HepG2 (cell line): ENCODE measurements at regions not wholly inside any gene's neighbourhood (a gene's known extent, or its start where the extent isn't known, plus 50 kb on each side); places are given as distances from the start of the nearest gene placed in this dataset.

ENCODE experiments used
- ATAC-seq: fragments of 200-7000 bp; cut with Tn5 transposase; 3 replicates; pipeline ENCODE4 v1.9.1; 2020; ENCODE audit warnings: mild to moderate bottlenecking, moderate library complexity
- BruUV-seq: library from RNA; stranded (reverse); fragments of 400-500 nt; replicated peaks from 2 replicates; lab custom pipeline; 2021; lab: Mats Ljungman, UMichigan
- CTCF ChIA-PET: fragments of 300-600 bp; formaldehyde crosslinking; extraction: SDS; loops from one replicate; lab custom pipeline; 2021; ENCODE audit warnings: low total read pairs, inconsistent platforms, low intra/inter-chr PET ratio; lab: Yijun Ruan, JAX
- POLR2A ChIA-PET: fragments of 350-600 bp; sonication (Branson Sonifier 250); formaldehyde crosslinking; loops from one replicate; lab custom pipeline; 2020; ENCODE audit warnings: antibody characterized with exemption, inconsistent platforms; lab: Yijun Ruan, JAX
- DNase-seq: peaks from one replicate; pipeline ENCODE4 v3.0.0-alpha.2; 2015; ENCODE audit warnings: low spot score
- FAIRE-seq: peaks from 3 replicates; lab custom pipeline; 2011; peaks lifted over from hg19 to GRCh38; lab: Jason Lieb, UNC
- H2AFZ ChIP-seq: one replicate; pipeline ENCODE4 v1.6.1; 2011; ENCODE audit warnings: low read length, inconsistent platforms
- H3K27ac ChIP-seq: fragments of 300-600 bp; 3 replicates; pipeline ENCODE4 v1.8.0; 2011; ENCODE audit warnings: mixed run types, mild to moderate bottlenecking, mixed read lengths, low read length, inconsistent platforms; ENCODE audit not compliant: insufficient read depth; ENCODE audit errors: extremely low read length
- H3K27me3 ChIP-seq, 2 experiments: fragments of 200-600 bp in 1 of 2; 2 replicates in 1 of 2; 3 replicates in 1 of 2; pipeline versions ENCODE4 v1.6.0 to v1.8.0; 2011; ENCODE audit warnings: low read length in 2 of 2, mild to moderate bottlenecking in 2 of 2, moderate library complexity in 2 of 2, inconsistent platforms in 1 of 2; ENCODE audit not compliant: insufficient read depth in 2 of 2, control insufficient read depth in 1 of 2
- H3K36me3 ChIP-seq, 2 experiments: fragments of 200-600 bp in 1 of 2; replicated peaks in 1 of 2; 2 replicates in 1 of 2; 3 replicates in 1 of 2; pipeline versions ENCODE4 v1.5.1 to v1.8.0; 2011; ENCODE audit warnings: low read length in 2 of 2, inconsistent platforms in 1 of 2; ENCODE audit not compliant: insufficient read depth in 2 of 2, control insufficient read depth in 1 of 2
- H3K4me1 ChIP-seq: 2 replicates; pipeline ENCODE4 v1.5.1; 2012; ENCODE audit warnings: low read length, inconsistent platforms; ENCODE audit not compliant: insufficient read depth
- H3K4me2 ChIP-seq: 2 replicates; pipeline ENCODE4 v1.6.0; 2011; ENCODE audit warnings: low read depth, low read length, inconsistent platforms
- H3K4me3 ChIP-seq, 3 experiments: fragments of 200-600 bp in 1 of 3; sonication (generic), shearing (Covaris generic) in 1 of 3; replicated peaks in 1 of 3; 2 replicates each; pipeline ENCODE4 v1.5.1; 2011 to 2016; ENCODE audit warnings: low read length in 3 of 3, inconsistent platforms in 2 of 3, low read depth in 2 of 3, mild to moderate bottlenecking in 2 of 3, control low read depth in 1 of 3, mixed read lengths in 1 of 3; ENCODE audit not compliant: insufficient read depth in 1 of 3
- H3K79me2 ChIP-seq: one replicate; pipeline ENCODE4 v1.6.1; 2011; ENCODE audit warnings: low read length, inconsistent platforms; ENCODE audit not compliant: insufficient read depth
- H3K9ac ChIP-seq: 2 replicates; pipeline ENCODE4 v1.6.0; 2011; ENCODE audit warnings: mild to moderate bottlenecking, low read depth, low read length, inconsistent platforms; ENCODE audit not compliant: insufficient read depth
- H3K9me3 ChIP-seq: 2 replicates; pipeline ENCODE4 v1.5.1; 2012; ENCODE audit warnings: mild to moderate bottlenecking, low read length
- H4K20me1 ChIP-seq: 2 replicates; pipeline ENCODE4 v1.6.0; 2011; ENCODE audit warnings: inconsistent platforms, mild to moderate bottlenecking, low read length, moderate library complexity; ENCODE audit not compliant: insufficient read depth
- CERS6 ChIP-seq: sonication (generic); formaldehyde crosslinking; IDR thresholded peaks from 2 replicates; pipeline ENCODE4 v1.5.0; 2020; ENCODE audit warnings: missing genetic modification reagents
- MIXL1 ChIP-seq: IDR thresholded peaks from 2 replicates; pipeline ENCODE4 v1.6.1; 2016
- MTA3 ChIP-seq: sonication (generic); formaldehyde crosslinking; IDR thresholded peaks from 2 replicates; pipeline ENCODE4 v1.4.0; 2020; ENCODE audit warnings: missing genetic modification reagents
- PHF20 ChIP-seq: sonication (generic); formaldehyde crosslinking; IDR thresholded peaks from 2 replicates; pipeline ENCODE4 v1.5.0; 2020; ENCODE audit warnings: mild to moderate bottlenecking, missing genetic modification reagents
- RELA ChIP-seq: sonication (generic); formaldehyde crosslinking; IDR thresholded peaks from 2 replicates; pipeline ENCODE4 v1.4.0; 2020; ENCODE audit warnings: missing genetic modification reagents
- SALL2 ChIP-seq: sonication (generic); formaldehyde crosslinking; IDR thresholded peaks from 2 replicates; pipeline ENCODE4 v1.8.1; 2023; ENCODE audit warnings: mild to moderate bottlenecking, missing genetic modification reagents, inconsistent platforms
- SRSF4 ChIP-seq: fragments of 200-400 bp; formaldehyde crosslinking; IDR thresholded peaks from one replicate; pipeline ENCODE4 v1.6.1; 2018; ENCODE audit warnings: mild to moderate bottlenecking, low read depth, low read length, moderate library complexity; ENCODE audit not compliant: poor library complexity, severe bottlenecking
- THYN1 ChIP-seq: sonication (generic); formaldehyde crosslinking; IDR thresholded peaks from 2 replicates; pipeline ENCODE4 v1.8.1; 2023; ENCODE audit warnings: low read depth, mild to moderate bottlenecking, moderate library complexity, missing genetic modification reagents, borderline replicate concordance
- ZFX ChIP-seq: sonication (generic); formaldehyde crosslinking; IDR thresholded peaks from 2 replicates; pipeline ENCODE4 v1.4.0; 2020; ENCODE audit warnings: mild to moderate bottlenecking, low read depth, missing genetic modification reagents, moderate library complexity
- ZNF563 ChIP-seq: sonication (generic); formaldehyde crosslinking; IDR thresholded peaks from 2 replicates; pipeline ENCODE4 v1.8.0; 2022; ENCODE audit warnings: mild to moderate bottlenecking, moderate library complexity, missing genetic modification reagents
- ZNF768 ChIP-seq: sonication (generic); formaldehyde crosslinking; IDR thresholded peaks from 2 replicates; pipeline ENCODE4 v1.4.0; 2020; ENCODE audit warnings: missing genetic modification reagents
- ZNF790 ChIP-seq: sonication (generic); formaldehyde crosslinking; IDR thresholded peaks from 2 replicates; pipeline ENCODE4 v1.8.0; 2022; ENCODE audit warnings: missing genetic modification reagents, mild to moderate bottlenecking, borderline replicate concordance
- ZNF883 ChIP-seq: sonication (generic); formaldehyde crosslinking; IDR thresholded peaks from 2 replicates; pipeline ENCODE4 v1.5.1; 2020; ENCODE audit warnings: mild to moderate bottlenecking, missing genetic modification reagents; ENCODE audit errors: not compliant biosample characterization
- ZSCAN22 ChIP-seq: sonication (generic); formaldehyde crosslinking; IDR thresholded peaks from 2 replicates; pipeline ENCODE4 v1.4.0; 2020; ENCODE audit warnings: mild to moderate bottlenecking, missing genetic modification reagents
- WGBS: methylation state at CpG from one replicate; pipeline ENCODE4 v1.1.6; 2017; ENCODE audit warnings: low lambda C conversion rate; 5-methylcytosine and 5-hydroxymethylcytosine counted together
- in situ Hi-C: cut with HindIII; loops from 2 replicates; pipeline ENCODE4 v1.10.0; 2017; ENCODE audit warnings: low pct_unique_long_range_greater_than_20kb; ENCODE audit not compliant: extremely low pct_ligation_motif_present
- intact Hi-C: fragments of 100-400 bp; cut with micrococcal nuclease; formaldehyde crosslinking; loops from one replicate; pipeline ENCODE4 v1.10.0; 2022; ENCODE audit not compliant: unreplicated experiment
- TF ChIP-seq, protein P1 (sequence below): sonication (generic); formaldehyde crosslinking; IDR thresholded peaks from 2 replicates; pipeline ENCODE4 v1.8.0; 2022; ENCODE audit warnings: missing genetic modification reagents, mild to moderate bottlenecking, inconsistent platforms, borderline replicate concordance
- TF ChIP-seq, protein P2 (sequence below): sonication (generic); formaldehyde crosslinking; IDR thresholded peaks from 2 replicates; pipeline ENCODE4 v1.5.0; 2020; ENCODE audit warnings: missing genetic modification reagents, mild to moderate bottlenecking, borderline replicate concordance

DNA sequence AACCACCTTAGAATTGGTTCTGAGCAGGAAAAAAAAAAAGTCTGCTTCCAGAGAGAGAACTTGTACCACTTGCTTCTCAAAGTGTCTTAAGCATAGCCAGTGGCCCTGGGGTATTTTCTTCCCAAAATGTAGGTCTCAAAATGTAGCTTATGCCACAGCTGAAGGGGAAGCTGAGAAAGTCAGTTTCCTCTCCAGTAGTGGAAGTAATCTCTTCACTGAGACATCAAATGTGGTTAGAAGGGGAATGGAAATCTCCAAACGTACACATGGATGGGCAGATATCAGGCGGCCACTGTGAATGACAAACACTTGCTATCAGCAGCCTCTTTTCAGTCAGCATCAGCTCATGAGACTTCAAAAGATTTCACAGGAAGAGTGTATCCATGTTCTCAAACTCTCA is 841.2 kb downstream of the TUSC7 start (continued):
- TF ChIP-seq CERS6 (CRISPR knock-in tag): no peak

- H3K27ac ChIP-seq: no peak overlapping the region
- H3K9ac ChIP-seq: no peak overlapping the region
- ChIA-PET CTCF (no interaction called here), POLR2A (no interaction called here)
- TF ChIP-seq MTA3 (no peak), RELA (CRISPR knock-in tag) (no peak), MIXL1 (CRISPR knock-in tag) (no peak), SALL2 (CRISPR knock-in tag) (no peak), PHF20 (CRISPR knock-in tag) (no peak), ZNF768 (CRISPR knock-in tag) (no peak), ZNF883 (CRISPR knock-in tag) (no peak), ZFX (CRISPR knock-in tag) (no peak), ZNF563 (no peak), ZNF790 (CRISPR knock-in tag) (no peak), THYN1 (CRISPR knock-in tag) (no peak), ZSCAN22 (CRISPR knock-in tag) (no peak), SRSF4 (no peak)
- TF ChIP-seq, protein P1, sequence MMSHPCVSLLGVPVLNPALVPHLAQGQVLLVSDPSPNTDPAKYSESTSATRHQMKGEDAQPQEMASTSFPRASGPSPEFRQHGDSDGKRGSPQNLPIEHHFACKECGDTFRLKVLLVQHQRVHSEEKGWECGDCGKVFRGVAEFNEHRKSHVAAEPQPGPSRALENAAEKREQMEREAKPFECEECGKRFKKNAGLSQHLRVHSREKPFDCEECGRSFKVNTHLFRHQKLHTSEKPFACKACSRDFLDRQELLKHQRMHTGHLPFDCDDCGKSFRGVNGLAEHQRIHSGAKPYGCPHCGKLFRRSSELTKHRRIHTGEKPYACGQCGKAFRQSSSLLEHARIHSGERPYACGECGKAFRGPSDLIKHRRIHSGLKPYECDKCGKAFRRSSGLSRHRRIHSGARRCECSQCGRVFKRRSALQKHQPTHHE (CRISPR knock-in tag): no peak
- TF ChIP-seq, protein P2, sequence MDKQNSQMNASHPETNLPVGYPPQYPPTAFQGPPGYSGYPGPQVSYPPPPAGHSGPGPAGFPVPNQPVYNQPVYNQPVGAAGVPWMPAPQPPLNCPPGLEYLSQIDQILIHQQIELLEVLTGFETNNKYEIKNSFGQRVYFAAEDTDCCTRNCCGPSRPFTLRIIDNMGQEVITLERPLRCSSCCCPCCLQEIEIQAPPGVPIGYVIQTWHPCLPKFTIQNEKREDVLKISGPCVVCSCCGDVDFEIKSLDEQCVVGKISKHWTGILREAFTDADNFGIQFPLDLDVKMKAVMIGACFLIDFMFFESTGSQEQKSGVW: no peak
- in situ Hi-C loops: no loop called here
- no peak overlapping the region for H3K4me3 ChIP-seq
- ATAC-seq (no peak), DNase-seq (no peak), FAIRE-seq (no peak)
- no peaks in the 10 kb centered on the region for H3K4me1 ChIP-seq
- H2AFZ ChIP-seq: no peak overlapping the region
- no peak overlapping the region for H3K4me2 ChIP-seq
- H3K9me3 ChIP-seq: no peaks in the 10 kb centered on the region
- no peaks in the 10 kb centered on the region for H3K36me3 ChIP-seq
- no peaks in the 10 kb centered on the region for H3K27me3 ChIP-seq
- no TSS peak for BruUV-seq
- H3K79me2 ChIP-seq: no peaks in the 10 kb centered on the region
- WGBS: 1% methylated on average over 2 of the region's 2 CpGs
- no peaks in the 10 kb centered on the region for H4K20me1 ChIP-seq
- intact Hi-C loops: no loop called here
Measured at GRCh38 chr3:117553461-117553860, 843.9 kb downstream of the TUSC7 start.
